T follicular helper cell (primary cell): ENCODE measurements at regions not wholly inside any gene's neighbourhood (a gene's known extent, or its start where the extent isn't known, plus 50 kb on each side); places are given as distances from the start of the nearest gene placed in this dataset.

Source experiments
- DNase-seq: peaks from one replicate; pipeline ENCODE4 v3.0.0-alpha.2; 2020; ENCODE audit warnings: low read depth

- no peak for DNase-seq
Measured at GRCh38 chr5:164351245-164351834, 845.9 kb downstream of the MAT2B start.

GRCh38 chr5:164352695-164353094, 847.3 kb downstream of the MAT2B start:
- no peak for DNase-seq

- no peak for DNase-seq
Measured at GRCh38 chr5:164353155-164353554, 847.7 kb downstream of the MAT2B start.

- DNase-seq = no peak
Measured at GRCh38 chr5:164354139-164354751, 848.8 kb downstream of the MAT2B start.

- no peak for DNase-seq
Measured at GRCh38 chr5:164355267-164355830, 849.9 kb downstream of the MAT2B start.

- DNase-seq = no peak
Measured at GRCh38 chr5:164356790-164357189, 851.4 kb downstream of the MAT2B start.

- no peak for DNase-seq
Measured at GRCh38 chr5:164357395-164358033, 852.1 kb downstream of the MAT2B start.

GRCh38 chr5:164358531-164359259, 853.3 kb downstream of the MAT2B start:
- DNase-seq = no peak

GRCh38 chr5:164359260-164360255, 854.1 kb downstream of the MAT2B start:
- no peak for DNase-seq

GRCh38 chr5:164360589-164360988, 855.2 kb downstream of the MAT2B start:
- no peak for DNase-seq

- no peak for DNase-seq
Measured at GRCh38 chr5:164361986-164362385, 856.6 kb downstream of the MAT2B start.

GRCh38 chr5:164362835-164363234, 857.4 kb downstream of the MAT2B start:
- DNase-seq = no peak

GRCh38 chr5:164364237-164365208, 859.1 kb downstream of the MAT2B start:
- DNase-seq = no peak

- no peak for DNase-seq
Measured at GRCh38 chr5:164370841-164371240, 865.4 kb downstream of the MAT2B start.

- DNase-seq = no peak
Measured at GRCh38 chr5:164372892-164373291, 867.5 kb downstream of the MAT2B start.

- no peak for DNase-seq
Measured at GRCh38 chr5:164373876-164374275, 868.5 kb downstream of the MAT2B start.

GRCh38 chr5:164375051-164375450, 869.6 kb downstream of the MAT2B start:
- DNase-seq = no peak

GRCh38 chr5:164376843-164377242, 871.4 kb downstream of the MAT2B start:
- no peak for DNase-seq

- DNase-seq = no peak
Measured at GRCh38 chr5:164377746-164378145, 872.3 kb downstream of the MAT2B start.

- no peak for DNase-seq
Measured at GRCh38 chr5:164383662-164384061, 878.2 kb downstream of the MAT2B start.
